SK-N-SH (cell line): ENCODE measurements at regions not wholly inside any gene's neighbourhood (a gene's known extent, or its start where the extent isn't known, plus 50 kb on each side); places are given as distances from the start of the nearest gene placed in this dataset.

Experiments used
- CTCF ChIA-PET: fragments of 300-600, 350-600 bp; formaldehyde crosslinking; extraction: SDS; loops from one replicate; lab custom pipeline; 2021; lab: Yijun Ruan, JAX
- POLR2A ChIA-PET: fragments of 350-600 bp; sonication (Branson Sonifier 250); formaldehyde crosslinking; extraction: SDS; loops from one replicate; lab custom pipeline; 2020; ENCODE audit warnings: antibody characterized with exemption, inconsistent platforms; lab: Yijun Ruan, JAX
- DNase-seq: peaks from one replicate; pipeline ENCODE4 v3.0.0; 2012
- H2AFZ ChIP-seq: fragments of 200-600 bp; sonication (generic); 2 replicates; pipeline ENCODE4 v1.8.1; 2016; ENCODE audit warnings: antibody characterized with exemption, mild to moderate bottlenecking, low read depth
- H3F3A ChIP-seq: fragments of 200-600 bp; sonication (generic); replicated peaks from 2 replicates; pipeline ENCODE3; 2016; ENCODE audit warnings: antibody characterized with exemption, mild to moderate bottlenecking; ENCODE audit not compliant: insufficient read depth
- H3K27ac ChIP-seq, 2 experiments: fragments of 200-500 bp in 1 of 2; fragments of 200-600 bp in 1 of 2; sonication (Bioruptor generic) in 1 of 2; sonication (generic), shearing (Covaris generic) in 1 of 2; 2 replicates each; pipeline versions ENCODE4 v1.5.1 to v1.6.1; 2014 to 2016; ENCODE audit warnings: low read depth in 2 of 2, inconsistent platforms in 1 of 2, low read length in 1 of 2, mild to moderate bottlenecking in 1 of 2, mixed read lengths in 1 of 2
- H3K27me3 ChIP-seq: fragments of 200-600 bp; sonication (generic), shearing (Covaris generic); 2 replicates; pipeline ENCODE4 v1.6.1; 2016; ENCODE audit warnings: mixed run types; ENCODE audit not compliant: insufficient read depth
- H3K36me3 ChIP-seq, 2 experiments: fragments of 200-500 bp in 1 of 2; fragments of 200-600 bp in 1 of 2; sonication (Bioruptor generic) in 1 of 2; sonication (generic) in 1 of 2; replicated peaks in 1 of 2; 2 replicates each; pipeline versions ENCODE3 to v1.5.1; 2014 to 2016; ENCODE audit warnings: low read length in 1 of 2, mild to moderate bottlenecking in 1 of 2; ENCODE audit not compliant: insufficient read depth in 2 of 2, control insufficient read depth in 1 of 2
- H3K4me1 ChIP-seq, 2 experiments: fragments of 200-500 bp in 1 of 2; fragments of 200-600 bp in 1 of 2; sonication (Bioruptor generic) in 1 of 2; sonication (generic), shearing (Covaris generic) in 1 of 2; 2 replicates each; pipeline versions ENCODE4 v1.5.1 to v1.6.1; 2014 to 2016; ENCODE audit warnings: low read depth in 1 of 2, low read length in 1 of 2, mixed run types in 1 of 2; ENCODE audit not compliant: insufficient read depth in 2 of 2, control insufficient read depth in 1 of 2
- H3K4me2 ChIP-seq: fragments of 200-600 bp; sonication (generic), shearing (Covaris generic); 2 replicates; pipeline ENCODE4 v1.6.1; 2017; ENCODE audit warnings: mixed run types
- H3K4me3 ChIP-seq, 2 experiments: fragments of 200-500 bp in 1 of 2; fragments of 200-600 bp in 1 of 2; sonication (Bioruptor generic) in 1 of 2; sonication (generic), shearing (Covaris generic) in 1 of 2; 2 replicates each; pipeline versions ENCODE4 v1.5.1 to v1.8.1; 2014 to 2016; ENCODE audit warnings: low read depth in 2 of 2, inconsistent platforms in 1 of 2, low read length in 1 of 2, mild to moderate bottlenecking in 1 of 2, mixed read lengths in 1 of 2, moderate library complexity in 1 of 2
- H3K79me2 ChIP-seq: fragments of 200-600 bp; sonication (generic); 2 replicates; pipeline ENCODE4 v1.8.1; 2017; ENCODE audit warnings: mild to moderate bottlenecking; ENCODE audit not compliant: insufficient read depth
- H3K9ac ChIP-seq: fragments of 200-600 bp; sonication (generic); 2 replicates; pipeline ENCODE4 v1.6.1; 2017; ENCODE audit warnings: mixed run types
- H3K9me2 ChIP-seq: fragments of 200-600 bp; sonication (generic); 2 replicates; pipeline ENCODE4 v1.6.1; 2017; ENCODE audit warnings: mixed run types
- H3K9me3 ChIP-seq: fragments of 200-600 bp; sonication (generic); 2 replicates; pipeline ENCODE4 v1.6.1; 2017; ENCODE audit warnings: mixed run types, mild to moderate bottlenecking, moderate library complexity
- H4K20me1 ChIP-seq: fragments of 200-600 bp; sonication (generic); 2 replicates; pipeline ENCODE4 v1.6.1; 2017; ENCODE audit warnings: mild to moderate bottlenecking, mixed run types; ENCODE audit not compliant: insufficient read depth
- EZH2phosphoT487 ChIP-seq: fragments of 200-600 bp; sonication (generic); IDR thresholded peaks from 2 replicates; pipeline ENCODE4 v1.6.1; 2017; ENCODE audit warnings: low read depth, mixed run types, mild to moderate bottlenecking, antibody characterized with exemption, moderate library complexity, borderline replicate concordance
- FOSL2 ChIP-seq: IDR thresholded peaks from 2 replicates; pipeline ENCODE4 v1.4.0; 2012; ENCODE audit warnings: low read depth, mild to moderate bottlenecking, moderate library complexity, borderline replicate concordance
- FOXM1 ChIP-seq: IDR thresholded peaks from 2 replicates; pipeline ENCODE4 v1.4.0; 2012; ENCODE audit warnings: low read depth, mild to moderate bottlenecking
- GABPA ChIP-seq: IDR thresholded peaks from 2 replicates; pipeline ENCODE4 v1.4.0; 2012; ENCODE audit warnings: low read depth, mild to moderate bottlenecking
- JUND ChIP-seq: IDR thresholded peaks from 2 replicates; pipeline ENCODE4 v1.4.0; 2012
- MEF2A ChIP-seq: IDR thresholded peaks from 2 replicates; pipeline ENCODE4 v1.4.0; 2012; ENCODE audit warnings: low read depth, borderline replicate concordance
- NFIC ChIP-seq: IDR thresholded peaks from 2 replicates; pipeline ENCODE4 v1.4.0; 2012; ENCODE audit warnings: borderline replicate concordance
- NRF1 ChIP-seq: IDR thresholded peaks from 2 replicates; pipeline ENCODE4 v1.6.1; 2012; ENCODE audit warnings: low read depth, mild to moderate bottlenecking, low read length
- PBX3 ChIP-seq: IDR thresholded peaks from 2 replicates; pipeline ENCODE4; 2012
- RCOR1 ChIP-seq: fragments of 150-350 bp; IDR thresholded peaks from 2 replicates; pipeline ENCODE4 v1.6.1; 2017; ENCODE audit warnings: antibody characterized with exemption, low read length
- SIN3A ChIP-seq: IDR thresholded peaks from 2 replicates; pipeline ENCODE4 v1.6.1; 2012; ENCODE audit warnings: low read depth, mild to moderate bottlenecking, low read length, moderate library complexity, borderline replicate concordance
- SMC3 ChIP-seq: IDR thresholded peaks from 2 replicates; pipeline ENCODE4 v1.6.1; 2012; ENCODE audit warnings: low read depth, low read length, improper control_type of control experiment
- TCF12 ChIP-seq: IDR thresholded peaks from 2 replicates; pipeline ENCODE4 v1.4.0; 2012
- USF2 ChIP-seq: fragments of 150-350 bp; IDR thresholded peaks from 2 replicates; pipeline ENCODE4 v1.6.1; 2017; ENCODE audit warnings: antibody characterized with exemption, low read length, low read depth, borderline replicate concordance
- YY1 ChIP-seq: IDR thresholded peaks from 2 replicates; pipeline ENCODE4 v1.4.0; 2012; ENCODE audit warnings: low read depth, mild to moderate bottlenecking
- WGBS: methylation state at CpG from one replicate; pipeline ENCODE4 v1.1.6; 2017; ENCODE audit warnings: low lambda C conversion rate; 5-methylcytosine and 5-hydroxymethylcytosine counted together
- TF ChIP-seq, protein P1 (sequence below): IDR thresholded peaks from 2 replicates; pipeline ENCODE4 v1.6.1; 2012; ENCODE audit warnings: mild to moderate bottlenecking, low read depth, low read length, moderate library complexity
- TF ChIP-seq, protein P2 (sequence below): IDR thresholded peaks from 2 replicates; pipeline ENCODE4 v1.4.0; 2012; ENCODE audit warnings: low read depth, borderline replicate concordance

DNA sequence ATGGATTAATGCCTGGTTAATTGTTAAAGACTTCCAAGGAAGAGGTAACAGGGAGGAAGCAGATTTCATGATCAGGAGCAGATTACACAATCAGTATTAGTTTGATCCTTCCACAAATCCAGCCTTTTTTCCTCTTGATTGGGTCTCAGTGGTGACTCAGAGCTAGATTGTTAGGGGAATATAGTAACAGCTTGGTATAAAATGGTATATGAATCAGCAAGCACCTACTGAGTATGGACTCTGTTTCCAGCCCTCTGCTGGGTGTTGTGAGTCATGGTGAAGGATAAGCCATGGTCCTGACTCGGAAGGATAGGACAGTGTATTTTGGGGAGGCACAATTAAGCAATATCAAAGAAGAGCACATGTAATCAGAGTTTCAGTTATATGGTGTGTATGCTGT is 272.4 kb upstream of the DPP10 start:
- Histone ChIP-seq H3K79me2 (no peaks in the 10 kb centered on the region), H3K9me2 (no peaks in the 10 kb centered on the region), H3F3A (no peaks in the 10 kb centered on the region), H3K9me3 (no peaks in the 10 kb centered on the region), H3K9ac (no peak overlapping the region), H3K27me3 (no peaks in the 10 kb centered on the region), H2AFZ (no peak overlapping the region), H4K20me1 (no peaks in the 10 kb centered on the region), H3K4me1 (no peaks in the 10 kb centered on the region), H3K4me3 (no peak overlapping the region), H3K4me2 (no peak overlapping the region), H3K27ac (no peak overlapping the region), H3K36me3 (no peaks in the 10 kb centered on the region)
- ChIA-PET POLR2A (no interaction called here), CTCF (no interaction called here)
- DNase-seq = no peak
- TF ChIP-seq FOXM1 (no peak), FOSL2 (no peak), NRF1 (no peak), NFIC (no peak), PBX3 (no peak), USF2 (no peak), GABPA (no peak), MEF2A (no peak), JUND (no peak), SMC3 (no peak), YY1 (no peak), RCOR1 (no peak)
- TF ChIP-seq, protein P1, sequence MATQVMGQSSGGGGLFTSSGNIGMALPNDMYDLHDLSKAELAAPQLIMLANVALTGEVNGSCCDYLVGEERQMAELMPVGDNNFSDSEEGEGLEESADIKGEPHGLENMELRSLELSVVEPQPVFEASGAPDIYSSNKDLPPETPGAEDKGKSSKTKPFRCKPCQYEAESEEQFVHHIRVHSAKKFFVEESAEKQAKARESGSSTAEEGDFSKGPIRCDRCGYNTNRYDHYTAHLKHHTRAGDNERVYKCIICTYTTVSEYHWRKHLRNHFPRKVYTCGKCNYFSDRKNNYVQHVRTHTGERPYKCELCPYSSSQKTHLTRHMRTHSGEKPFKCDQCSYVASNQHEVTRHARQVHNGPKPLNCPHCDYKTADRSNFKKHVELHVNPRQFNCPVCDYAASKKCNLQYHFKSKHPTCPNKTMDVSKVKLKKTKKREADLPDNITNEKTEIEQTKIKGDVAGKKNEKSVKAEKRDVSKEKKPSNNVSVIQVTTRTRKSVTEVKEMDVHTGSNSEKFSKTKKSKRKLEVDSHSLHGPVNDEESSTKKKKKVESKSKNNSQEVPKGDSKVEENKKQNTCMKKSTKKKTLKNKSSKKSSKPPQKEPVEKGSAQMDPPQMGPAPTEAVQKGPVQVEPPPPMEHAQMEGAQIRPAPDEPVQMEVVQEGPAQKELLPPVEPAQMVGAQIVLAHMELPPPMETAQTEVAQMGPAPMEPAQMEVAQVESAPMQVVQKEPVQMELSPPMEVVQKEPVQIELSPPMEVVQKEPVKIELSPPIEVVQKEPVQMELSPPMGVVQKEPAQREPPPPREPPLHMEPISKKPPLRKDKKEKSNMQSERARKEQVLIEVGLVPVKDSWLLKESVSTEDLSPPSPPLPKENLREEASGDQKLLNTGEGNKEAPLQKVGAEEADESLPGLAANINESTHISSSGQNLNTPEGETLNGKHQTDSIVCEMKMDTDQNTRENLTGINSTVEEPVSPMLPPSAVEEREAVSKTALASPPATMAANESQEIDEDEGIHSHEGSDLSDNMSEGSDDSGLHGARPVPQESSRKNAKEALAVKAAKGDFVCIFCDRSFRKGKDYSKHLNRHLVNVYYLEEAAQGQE = no peak
- WGBS = 0% methylated on average over 1 of the region's 1 CpG

- Histone ChIP-seq H3K9me3 (no peaks in the 10 kb centered on the region), H3K27ac (no peak overlapping the region), H3K9me2 (no peaks in the 10 kb centered on the region), H3K27me3 (no peaks in the 10 kb centered on the region), H3K9ac (no peak overlapping the region), H2AFZ (no peak overlapping the region), H3F3A (no peaks in the 10 kb centered on the region), H3K4me2 (no peak overlapping the region), H3K36me3 (no peaks in the 10 kb centered on the region), H3K4me3 (no peak overlapping the region), H3K4me1 (no peaks in the 10 kb centered on the region)
- DNase-seq = no peak
- 3% methylated on average over 1 of the region's 1 CpG for WGBS
- CTCF ChIA-PET = no interaction called here
- POLR2A ChIA-PET = no interaction called here
- no peak for TF ChIP-seq PBX3
- TF ChIP-seq FOXM1 = no peak
- TF ChIP-seq FOSL2 = no peak
- no peak for TF ChIP-seq USF2
- TF ChIP-seq TCF12 = no peak
- TF ChIP-seq, protein P2, sequence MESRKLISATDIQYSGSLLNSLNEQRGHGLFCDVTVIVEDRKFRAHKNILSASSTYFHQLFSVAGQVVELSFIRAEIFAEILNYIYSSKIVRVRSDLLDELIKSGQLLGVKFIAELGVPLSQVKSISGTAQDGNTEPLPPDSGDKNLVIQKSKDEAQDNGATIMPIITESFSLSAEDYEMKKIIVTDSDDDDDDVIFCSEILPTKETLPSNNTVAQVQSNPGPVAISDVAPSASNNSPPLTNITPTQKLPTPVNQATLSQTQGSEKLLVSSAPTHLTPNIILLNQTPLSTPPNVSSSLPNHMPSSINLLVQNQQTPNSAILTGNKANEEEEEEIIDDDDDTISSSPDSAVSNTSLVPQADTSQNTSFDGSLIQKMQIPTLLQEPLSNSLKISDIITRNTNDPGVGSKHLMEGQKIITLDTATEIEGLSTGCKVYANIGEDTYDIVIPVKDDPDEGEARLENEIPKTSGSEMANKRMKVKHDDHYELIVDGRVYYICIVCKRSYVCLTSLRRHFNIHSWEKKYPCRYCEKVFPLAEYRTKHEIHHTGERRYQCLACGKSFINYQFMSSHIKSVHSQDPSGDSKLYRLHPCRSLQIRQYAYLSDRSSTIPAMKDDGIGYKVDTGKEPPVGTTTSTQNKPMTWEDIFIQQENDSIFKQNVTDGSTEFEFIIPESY = no peak
- no peak for TF ChIP-seq EZH2phosphoT487
- TF ChIP-seq SIN3A = no peak
- TF ChIP-seq, all 33 proteins: peak for 0
- Histone ChIP-seq H4K20me1 (no peaks in the 10 kb centered on the region), H3K79me2 (no peaks in the 10 kb centered on the region)
Observed at GRCh38 chr2:114175507-114175906, 266.9 kb upstream of the DPP10 start.
